Neutrophil (primary cell): ENCODE measurements at regions not wholly inside any gene's neighbourhood (a gene's known extent, or its start where the extent isn't known, plus 50 kb on each side); places are given as distances from the start of the nearest gene placed in this dataset.

Experiments used
- H3K27ac ChIP-seq: fragments of 200-600 bp; sonication (generic); 2 replicates; pipeline ENCODE4 v1.5.1; 2016; ENCODE audit warnings: mild to moderate bottlenecking, moderate library complexity
- H3K27me3 ChIP-seq: fragments of 200-600 bp; sonication (generic); 2 replicates; pipeline ENCODE4 v1.6.0; 2016; ENCODE audit warnings: mild to moderate bottlenecking
- H3K36me3 ChIP-seq: fragments of 200-600 bp; sonication (generic); 2 replicates; pipeline ENCODE4 v1.5.1; 2017
- H3K4me1 ChIP-seq, 2 experiments: fragments of 200-600 bp in 1 of 2; sonication (generic) in 1 of 2; 1 replicate in 1 of 2; 2 replicates in 1 of 2; pipeline versions ENCODE4 v1.5.1 to v1.6.1; 2013 to 2016; ENCODE audit warnings: low read depth in 1 of 2, low read length in 1 of 2, mild to moderate bottlenecking in 1 of 2, moderate library complexity in 1 of 2; ENCODE audit not compliant: control insufficient read depth in 1 of 2, insufficient read depth in 1 of 2
- H3K4me3 ChIP-seq, 2 experiments: fragments of 200-600 bp in 1 of 2; sonication (generic) in 1 of 2; 1 replicate in 1 of 2; 2 replicates in 1 of 2; pipeline ENCODE4 v1.5.1; 2013 to 2016; ENCODE audit warnings: low read depth in 1 of 2, low read length in 1 of 2, mild to moderate bottlenecking in 1 of 2, moderate library complexity in 1 of 2
- H3K9me3 ChIP-seq: fragments of 200-600 bp; sonication (generic); 2 replicates; pipeline ENCODE4 v1.5.1; 2016
- CTCF ChIP-seq: fragments of 200-600 bp; sonication (generic); IDR thresholded peaks from 2 replicates; pipeline ENCODE4 v1.5.1; 2016; ENCODE audit warnings: antibody characterized with exemption

GRCh38 chr16:59665618-59666220, 931.6 kb upstream of the GOT2 start:
- Histone ChIP-seq H3K4me1 (no peaks in the 10 kb centered on the region), H3K36me3 (no peaks in the 10 kb centered on the region), H3K9me3 (no peaks in the 10 kb centered on the region), H3K4me3 (no peak overlapping the region), H3K27ac (no peak overlapping the region), H3K27me3 (no peaks in the 10 kb centered on the region)
- TF ChIP-seq CTCF = no peak

- no peak for TF ChIP-seq CTCF
- Histone ChIP-seq H3K27me3 (no peaks in the 10 kb centered on the region), H3K4me1 (no peaks in the 10 kb centered on the region)
These were observed 924.5 kb upstream of the GOT2 start for GRCh38 chr16:59658572-59658971.

GRCh38 chr16:59655031-59655430, 920.9 kb upstream of the GOT2 start:
- no peaks in the 10 kb centered on the region for H3K36me3 ChIP-seq
- no peaks in the 10 kb centered on the region for H3K27me3 ChIP-seq
- no peak overlapping the region for H3K27ac ChIP-seq
- H3K4me3 ChIP-seq = no peak overlapping the region
- H3K9me3 ChIP-seq = peaks cover 6% of the 10 kb centered on the region
- TF ChIP-seq CTCF = no peak
- no peaks in the 10 kb centered on the region for H3K4me1 ChIP-seq

More at GRCh38 chr16:59658572-59658971, 924.5 kb upstream of the GOT2 start:
- Histone ChIP-seq H3K4me3 (no peak overlapping the region), H3K27ac (no peak overlapping the region), H3K36me3 (no peaks in the 10 kb centered on the region), H3K9me3 (no peaks in the 10 kb centered on the region)

GRCh38 chr16:59654455-59654854, 920.3 kb upstream of the GOT2 start:
- Histone ChIP-seq H3K27ac (no peak overlapping the region), H3K36me3 (no peaks in the 10 kb centered on the region), H3K27me3 (no peaks in the 10 kb centered on the region), H3K4me1 (no peaks in the 10 kb centered on the region), H3K4me3 (no peak overlapping the region), H3K9me3 (peaks cover 6% of the 10 kb centered on the region)
- no peak for TF ChIP-seq CTCF

- Histone ChIP-seq H3K27ac (no peak overlapping the region), H3K27me3 (no peaks in the 10 kb centered on the region), H3K36me3 (no peaks in the 10 kb centered on the region), H3K9me3 (peaks cover 6% of the 10 kb centered on the region), H3K4me3 (no peak overlapping the region), H3K4me1 (no peaks in the 10 kb centered on the region)
- no peak for TF ChIP-seq CTCF
These were observed 917.5 kb upstream of the GOT2 start for GRCh38 chr16:59651662-59652061.
